Stomach (tissue), 4 donors: ENCODE measurements at regions not wholly inside any gene's neighbourhood (a gene's known extent, or its start where the extent isn't known, plus 50 kb on each side); places are given as distances from the start of the nearest gene placed in this dataset.
"Not testable (repeated sequence)": the region's sequence is repeated elsewhere in the genome, so short reads cannot be mapped to it uniquely, and the experiment has no call there.

Experiments used
- EP300 ChIP-seq: sonication (generic); formaldehyde crosslinking; IDR thresholded peaks from one replicate; pipeline ENCODE4 v1.6.1; 2017; ENCODE audit warnings: antibody characterized with exemption
- POLR2A ChIP-seq, 4 donors: fragments of 450-650 bp; IDR thresholded peaks; one replicate each; pipeline ENCODE4 v1.6.1; 2016; ENCODE audit warnings: antibody characterized with exemption in 4 of 4, control low read depth in 2 of 4, mild to moderate bottlenecking in 1 of 4, moderate library complexity in 1 of 4
- POLR2AphosphoS5 ChIP-seq, 3 donors: sonication (generic); formaldehyde crosslinking; IDR thresholded peaks; one replicate each; pipeline ENCODE4 v1.6.1; 2016; ENCODE audit warnings: antibody characterized with exemption in 3 of 3
- TF ChIP-seq, protein P1 (sequence below), 7 experiments: fragments of 450-650 bp in 4 of 7; fragments of 200-600 bp in 3 of 7; sonication (generic) in 3 of 7; IDR thresholded peaks; one replicate each; pipeline ENCODE4 v1.5.1; 2016 to 2019; ENCODE audit warnings: antibody characterized with exemption in 7 of 7, control low read depth in 2 of 7, mild to moderate bottlenecking in 1 of 7

DNA sequence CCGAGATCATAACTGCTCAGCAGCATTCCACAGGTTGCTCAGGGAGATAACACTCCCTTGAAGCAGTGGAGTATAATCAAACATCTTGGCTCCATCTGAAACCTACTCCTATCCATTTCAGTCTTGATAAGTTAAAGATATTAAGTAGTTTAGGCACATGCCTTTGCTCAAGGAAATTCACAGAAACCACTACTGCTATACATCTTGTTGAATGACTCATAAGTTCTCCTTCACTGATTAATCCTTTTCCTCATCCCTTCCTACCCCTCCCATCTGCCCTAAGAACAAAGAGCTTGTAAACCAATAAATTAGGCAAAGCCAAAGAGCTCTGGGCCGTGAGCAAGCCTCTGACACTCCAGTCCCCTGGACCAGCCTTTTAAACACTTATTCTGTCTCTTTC lies 196.5 kb upstream of the SSTR1 start:
- TF ChIP-seq, protein P1, sequence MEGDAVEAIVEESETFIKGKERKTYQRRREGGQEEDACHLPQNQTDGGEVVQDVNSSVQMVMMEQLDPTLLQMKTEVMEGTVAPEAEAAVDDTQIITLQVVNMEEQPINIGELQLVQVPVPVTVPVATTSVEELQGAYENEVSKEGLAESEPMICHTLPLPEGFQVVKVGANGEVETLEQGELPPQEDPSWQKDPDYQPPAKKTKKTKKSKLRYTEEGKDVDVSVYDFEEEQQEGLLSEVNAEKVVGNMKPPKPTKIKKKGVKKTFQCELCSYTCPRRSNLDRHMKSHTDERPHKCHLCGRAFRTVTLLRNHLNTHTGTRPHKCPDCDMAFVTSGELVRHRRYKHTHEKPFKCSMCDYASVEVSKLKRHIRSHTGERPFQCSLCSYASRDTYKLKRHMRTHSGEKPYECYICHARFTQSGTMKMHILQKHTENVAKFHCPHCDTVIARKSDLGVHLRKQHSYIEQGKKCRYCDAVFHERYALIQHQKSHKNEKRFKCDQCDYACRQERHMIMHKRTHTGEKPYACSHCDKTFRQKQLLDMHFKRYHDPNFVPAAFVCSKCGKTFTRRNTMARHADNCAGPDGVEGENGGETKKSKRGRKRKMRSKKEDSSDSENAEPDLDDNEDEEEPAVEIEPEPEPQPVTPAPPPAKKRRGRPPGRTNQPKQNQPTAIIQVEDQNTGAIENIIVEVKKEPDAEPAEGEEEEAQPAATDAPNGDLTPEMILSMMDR (IDR thresholded peaks at IDR 0.05): not testable (repeated sequence)
- not testable (repeated sequence) for TF ChIP-seq EP300; POLR2A (IDR thresholded peaks at IDR 0.05); POLR2AphosphoS5 (IDR thresholded peaks at IDR 0.05)
